ENCODE measurements at regions not wholly inside any gene's neighbourhood (a gene's known extent, or its start where the extent isn't known, plus 50 kb on each side); places are given as distances from the start of the nearest gene placed in this dataset.
A peak's percentile ranks its signal among the peaks of the same experiment; 100 is the strongest.

GRCh38 chr5:149441986-149442385 lies 62.9 kb upstream of the IL17B start:
- no peak for DNase-seq (ENCODE audit: low read depth)

- DNase-seq (ENCODE audit: low read depth), result no peak
Observed at GRCh38 chr5:149441194-149441753, 62.2 kb upstream of the IL17B start.

GRCh38 chr5:149439899-149440542 lies 60.9 kb upstream of the IL17B start:
- DNase-seq (ENCODE audit: low read depth), result peak; percentile 58

GRCh38 chr5:149438711-149439132 lies 59.6 kb upstream of the IL17B start:
- DNase-seq (ENCODE audit: low read depth), result no peak

- no peak for DNase-seq (ENCODE audit: low read depth)
Observed at GRCh38 chr5:149438281-149438680, 59.2 kb upstream of the IL17B start.

GRCh38 chr5:149437391-149438040 lies 58.4 kb upstream of the IL17B start:
- no peak for DNase-seq (ENCODE audit: low read depth)

GRCh38 chr5:149435660-149436059 lies 56.6 kb upstream of the IL17B start:
- no peak for DNase-seq (ENCODE audit: low read depth)

GRCh38 chr5:149435015-149435376 lies 55.9 kb upstream of the IL17B start:
- DNase-seq (ENCODE audit: low read depth), result no peak

- DNase-seq (ENCODE audit: low read depth), result peak; percentile 47
Observed at GRCh38 chr5:149434162-149435014, 55.3 kb upstream of the IL17B start.

- no peak for DNase-seq (ENCODE audit: low read depth)
Observed at GRCh38 chr5:149433524-149434131, 54.5 kb upstream of the IL17B start.

GRCh38 chr5:149432911-149433401 lies 53.9 kb upstream of the IL17B start:
- DNase-seq (ENCODE audit: low read depth), result no peak

GRCh38 chr5:149432376-149432775 lies 53.3 kb upstream of the IL17B start:
- DNase-seq (ENCODE audit: low read depth), result no peak

GRCh38 chr5:149429839-149430721 lies 51.0 kb upstream of the IL17B start:
- DNase-seq (ENCODE audit: low read depth), result peak; percentile 75
